ENCODE measurements at regions not wholly inside any gene's neighbourhood (a gene's known extent, or its start where the extent isn't known, plus 50 kb on each side); places are given as distances from the start of the nearest gene placed in this dataset.

- no peak for TF ChIP-seq POLR2A (IDR thresholded peaks at IDR 0.05)
- TF ChIP-seq CTCF (IDR thresholded peaks at IDR 0.05), result no peak
Observed at GRCh38 chr14:85464135-85464895, 65.6 kb upstream of the FLRT2 start.

Measured in upper lobe of left lung (tissue), 4 donors.